GM12891 (cell line): ENCODE measurements at regions not wholly inside any gene's neighbourhood (a gene's known extent, or its start where the extent isn't known, plus 50 kb on each side); places are given as distances from the start of the nearest gene placed in this dataset.

Source experiments
- POLR2A ChIP-seq: IDR thresholded peaks from 2 replicates; pipeline ENCODE4 v1.6.1; 2011; ENCODE audit warnings: low read depth, low read length, control low read depth
- POLR2AphosphoS5 ChIP-seq: IDR thresholded peaks from 2 replicates; pipeline ENCODE4 v1.6.1; 2011; ENCODE audit warnings: low read depth, low read length, control low read depth

GRCh38 chr10:42986633-42987032 lies 90.2 kb upstream of the RET start:
- TF ChIP-seq POLR2AphosphoS5 (no peak), POLR2A (no peak)
